ENCODE measurements at regions not wholly inside any gene's neighbourhood (a gene's known extent, or its start where the extent isn't known, plus 50 kb on each side); places are given as distances from the start of the nearest gene placed in this dataset.
"Not testable (repeated sequence)": the region's sequence is repeated elsewhere in the genome, so short reads cannot be mapped to it uniquely, and the experiment has no call there.

GRCh38 chr13:30058429-30058828 lies 208.0 kb upstream of the UBL3 start:
- no peak for DNase-seq (ENCODE audit: low spot score, unreplicated experiment)
- TF ChIP-seq CTCF (IDR thresholded peaks at IDR 0.05; ENCODE audit: unreplicated experiment), result no peak
- Mint-ChIP-seq H3K4me3 (ENCODE audit: low read depth) (no peak overlapping the region), H3K36me3 (ENCODE audit: insufficient read depth) (peaks cover 2% of the 10 kb centered on the region), H3K9me3 (ENCODE audit: low read depth) (peaks cover 9% of the 10 kb centered on the region), H3K27ac (no peak overlapping the region), H3K4me1 (ENCODE audit: low read depth) (no peaks in the 10 kb centered on the region), H3K27me3 (no peaks in the 10 kb centered on the region)

- DNase-seq (ENCODE audit: low spot score, unreplicated experiment); H3K36me3 Mint-ChIP-seq (ENCODE audit: insufficient read depth): not testable (repeated sequence)
Observed at GRCh38 chr13:30054546-30054945, 204.1 kb upstream of the UBL3 start.

GRCh38 chr13:30053939-30054338 lies 203.5 kb upstream of the UBL3 start:
- no peak overlapping the region for H3K4me3 Mint-ChIP-seq (ENCODE audit: low read depth)

More at GRCh38 chr13:30054546-30054945, 204.1 kb upstream of the UBL3 start:
- H3K9me3 Mint-ChIP-seq (ENCODE audit: low read depth); H3K27ac Mint-ChIP-seq; H3K4me1 Mint-ChIP-seq (ENCODE audit: low read depth); H3K27me3 Mint-ChIP-seq; H3K4me3 Mint-ChIP-seq (ENCODE audit: low read depth): not testable (repeated sequence)

GRCh38 chr13:30052120-30052519 lies 201.7 kb upstream of the UBL3 start:
- peaks cover 4% of the 10 kb centered on the region for H3K9me3 Mint-ChIP-seq (ENCODE audit: low read depth)
- no peak overlapping the region for H3K4me3 Mint-ChIP-seq (ENCODE audit: low read depth)
- peaks cover 2% of the 10 kb centered on the region for H3K36me3 Mint-ChIP-seq (ENCODE audit: insufficient read depth)
- H3K4me1 Mint-ChIP-seq (ENCODE audit: low read depth), result no peaks in the 10 kb centered on the region
- no peaks in the 10 kb centered on the region for H3K27me3 Mint-ChIP-seq
- TF ChIP-seq CTCF (IDR thresholded peaks at IDR 0.05; ENCODE audit: unreplicated experiment), result no peak
- H3K27ac Mint-ChIP-seq, result no peak overlapping the region
- DNase-seq (ENCODE audit: low spot score, unreplicated experiment), result no peak

More at GRCh38 chr13:30053939-30054338, 203.5 kb upstream of the UBL3 start:
- H3K27ac Mint-ChIP-seq, result no peak overlapping the region
- no peaks in the 10 kb centered on the region for H3K27me3 Mint-ChIP-seq
- no peak for DNase-seq (ENCODE audit: low spot score, unreplicated experiment)
- no peaks in the 10 kb centered on the region for H3K4me1 Mint-ChIP-seq (ENCODE audit: low read depth)
- peaks cover 7% of the 10 kb centered on the region for H3K9me3 Mint-ChIP-seq (ENCODE audit: low read depth)
- H3K36me3 Mint-ChIP-seq (ENCODE audit: insufficient read depth), result peaks cover 2% of the 10 kb centered on the region
- TF ChIP-seq CTCF (IDR thresholded peaks at IDR 0.05; ENCODE audit: unreplicated experiment), result no peak

GRCh38 chr13:30051531-30052060 lies 201.2 kb upstream of the UBL3 start:
- no peaks in the 10 kb centered on the region for H3K4me1 Mint-ChIP-seq (ENCODE audit: low read depth)
- H3K9me3 Mint-ChIP-seq (ENCODE audit: low read depth), result no peaks in the 10 kb centered on the region
- peaks cover 2% of the 10 kb centered on the region for H3K36me3 Mint-ChIP-seq (ENCODE audit: insufficient read depth)
- no peak for DNase-seq (ENCODE audit: low spot score, unreplicated experiment)
- no peak overlapping the region for H3K27ac Mint-ChIP-seq
- H3K27me3 Mint-ChIP-seq, result no peaks in the 10 kb centered on the region
- no peak overlapping the region for H3K4me3 Mint-ChIP-seq (ENCODE audit: low read depth)
- TF ChIP-seq CTCF (IDR thresholded peaks at IDR 0.05; ENCODE audit: unreplicated experiment), result no peak

GRCh38 chr13:30049692-30050091 lies 199.3 kb upstream of the UBL3 start:
- no peak for DNase-seq (ENCODE audit: low spot score, unreplicated experiment)
- H3K4me3 Mint-ChIP-seq (ENCODE audit: low read depth), result no peak overlapping the region
- H3K27me3 Mint-ChIP-seq, result no peaks in the 10 kb centered on the region
- no peaks in the 10 kb centered on the region for H3K9me3 Mint-ChIP-seq (ENCODE audit: low read depth)
- H3K4me1 Mint-ChIP-seq (ENCODE audit: low read depth), result no peaks in the 10 kb centered on the region
- no peak for TF ChIP-seq CTCF (IDR thresholded peaks at IDR 0.05; ENCODE audit: unreplicated experiment)
- no peak overlapping the region for H3K27ac Mint-ChIP-seq
- H3K36me3 Mint-ChIP-seq (ENCODE audit: insufficient read depth), result no peaks in the 10 kb centered on the region
